ENCODE measurements at regions not wholly inside any gene's neighbourhood (a gene's known extent, or its start where the extent isn't known, plus 50 kb on each side); places are given as distances from the start of the nearest gene placed in this dataset.
"Not testable (repeated sequence)": the region's sequence is repeated elsewhere in the genome, so short reads cannot be mapped to it uniquely, and the experiment has no call there.

DNA sequence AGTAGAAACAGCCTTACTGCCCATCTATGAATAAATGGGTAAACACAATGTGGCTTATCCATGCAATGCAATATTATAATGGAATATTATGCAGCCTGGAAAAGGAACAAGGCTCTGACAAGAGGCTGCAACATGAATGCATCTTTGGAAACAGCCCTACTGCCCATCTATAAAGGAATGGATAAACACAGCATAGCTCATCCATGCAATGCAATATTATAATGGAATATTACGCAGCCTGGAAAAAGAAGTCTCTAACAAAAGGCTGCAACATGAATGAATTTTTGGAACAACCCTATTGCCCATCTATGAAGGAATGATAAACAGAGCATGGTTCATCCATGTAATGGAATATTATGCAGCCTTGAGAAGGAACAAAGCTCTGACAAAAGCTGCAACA lies 161.0 kb downstream of the CRLF2 start:
- H2AFZ ChIP-seq (ENCODE audit: low read depth, low read length): no peak overlapping the region
- H3K36me3 ChIP-seq (ENCODE audit: insufficient read depth, low read length): no peaks in the 10 kb centered on the region
- no peak for DNase-seq (ENCODE audit: low read depth)
- no peak overlapping the region for H3K4me3 ChIP-seq (ENCODE audit: insufficient read depth, low read depth, low read length)
- no peak overlapping the region for H3K9ac ChIP-seq (ENCODE audit: low read length)
- no peaks in the 10 kb centered on the region for H3K79me2 ChIP-seq (ENCODE audit: insufficient read depth, low read length)
- FAIRE-seq: no peak
- Mint-ChIP-seq H3K4me1 (ENCODE audit: low read depth, unreplicated experiment) (no peaks in the 10 kb centered on the region), H3K27ac (ENCODE audit: unreplicated experiment) (no peak overlapping the region), H3K9me3 (ENCODE audit: unreplicated experiment) (peaks cover 24% of the 10 kb centered on the region), H3K36me3 (ENCODE audit: low read depth, unreplicated experiment) (peaks cover 2% of the 10 kb centered on the region), H3K27me3 (ENCODE audit: low read depth, unreplicated experiment) (no peaks in the 10 kb centered on the region), H3K4me3 (ENCODE audit: unreplicated experiment) (no peak overlapping the region)
- no peak overlapping the region for H3K4me2 ChIP-seq (ENCODE audit: low read length)
- TF ChIP-seq EZH2 (IDR thresholded peaks at IDR 0.05; ENCODE audit: insufficient read depth, low read length): no peak
- TF ChIP-seq, protein P1, sequence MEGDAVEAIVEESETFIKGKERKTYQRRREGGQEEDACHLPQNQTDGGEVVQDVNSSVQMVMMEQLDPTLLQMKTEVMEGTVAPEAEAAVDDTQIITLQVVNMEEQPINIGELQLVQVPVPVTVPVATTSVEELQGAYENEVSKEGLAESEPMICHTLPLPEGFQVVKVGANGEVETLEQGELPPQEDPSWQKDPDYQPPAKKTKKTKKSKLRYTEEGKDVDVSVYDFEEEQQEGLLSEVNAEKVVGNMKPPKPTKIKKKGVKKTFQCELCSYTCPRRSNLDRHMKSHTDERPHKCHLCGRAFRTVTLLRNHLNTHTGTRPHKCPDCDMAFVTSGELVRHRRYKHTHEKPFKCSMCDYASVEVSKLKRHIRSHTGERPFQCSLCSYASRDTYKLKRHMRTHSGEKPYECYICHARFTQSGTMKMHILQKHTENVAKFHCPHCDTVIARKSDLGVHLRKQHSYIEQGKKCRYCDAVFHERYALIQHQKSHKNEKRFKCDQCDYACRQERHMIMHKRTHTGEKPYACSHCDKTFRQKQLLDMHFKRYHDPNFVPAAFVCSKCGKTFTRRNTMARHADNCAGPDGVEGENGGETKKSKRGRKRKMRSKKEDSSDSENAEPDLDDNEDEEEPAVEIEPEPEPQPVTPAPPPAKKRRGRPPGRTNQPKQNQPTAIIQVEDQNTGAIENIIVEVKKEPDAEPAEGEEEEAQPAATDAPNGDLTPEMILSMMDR (IDR thresholded peaks at IDR 0.05; ENCODE audit: insufficient read depth, low read depth, low read length): no peak
- H3K4me1 ChIP-seq (ENCODE audit: insufficient read depth, low read length): no peaks in the 10 kb centered on the region
- H4K20me1 ChIP-seq (ENCODE audit: insufficient read depth, low read length): no peaks in the 10 kb centered on the region
- H3K27me3 ChIP-seq (ENCODE audit: insufficient read depth, low read length): no peaks in the 10 kb centered on the region
- peaks cover 5% of the 10 kb centered on the region for H3K9me3 ChIP-seq (ENCODE audit: insufficient read depth, low read depth, low read length)
- no peak overlapping the region for H3K27ac ChIP-seq (ENCODE audit: low read depth, low read length)

DNA sequence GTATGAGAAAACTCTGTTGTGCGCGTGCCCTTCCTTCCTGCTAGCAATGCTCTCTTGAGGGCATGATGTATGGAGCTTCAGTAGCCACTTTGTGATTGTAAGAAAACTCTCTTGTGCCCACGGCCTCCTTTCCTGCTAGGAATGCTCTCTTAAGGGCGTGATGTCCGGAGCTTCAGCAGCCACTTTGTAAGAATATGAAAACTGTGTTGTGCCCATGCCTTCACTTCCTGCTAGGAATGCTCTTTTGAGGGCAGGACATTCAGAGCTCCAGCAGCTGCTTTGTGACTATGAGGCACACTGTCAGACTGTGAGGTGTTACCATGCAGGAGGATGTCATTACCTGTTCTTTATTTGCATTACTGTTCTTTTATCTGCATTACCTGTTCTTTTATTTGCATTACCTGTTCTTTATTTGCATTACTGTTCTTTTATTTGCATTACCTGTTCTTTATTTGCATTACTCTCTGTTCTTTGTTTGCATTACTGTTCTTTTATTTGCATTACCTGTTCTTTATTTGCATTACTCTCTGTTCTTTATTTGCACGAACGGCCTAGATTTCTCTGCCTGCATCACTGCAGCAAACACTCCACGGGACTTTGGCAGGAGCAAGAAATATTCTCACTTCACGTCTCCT lies 166.7 kb downstream of the CRLF2 start:
- Histone ChIP-seq H3K36me3 (ENCODE audit: insufficient read depth, low read length) (no peaks in the 10 kb centered on the region), H4K20me1 (ENCODE audit: insufficient read depth, low read length) (no peaks in the 10 kb centered on the region), H3K9me3 (ENCODE audit: insufficient read depth, low read depth, low read length) (peaks cover 11% of the 10 kb centered on the region), H3K79me2 (ENCODE audit: insufficient read depth, low read length) (no peaks in the 10 kb centered on the region), H3K4me2 (ENCODE audit: low read length) (no peak overlapping the region), H3K27me3 (ENCODE audit: insufficient read depth, low read length) (no peaks in the 10 kb centered on the region), H3K9ac (ENCODE audit: low read length) (no peak overlapping the region), H3K4me3 (ENCODE audit: insufficient read depth, low read depth, low read length) (no peak overlapping the region), H2AFZ (ENCODE audit: low read depth, low read length) (no peak overlapping the region), H3K27ac (ENCODE audit: low read depth, low read length) (no peak overlapping the region), H3K4me1 (ENCODE audit: insufficient read depth, low read length) (no peaks in the 10 kb centered on the region)
- H3K9me3 Mint-ChIP-seq (ENCODE audit: unreplicated experiment): peaks cover 22% of the 10 kb centered on the region
- H3K36me3 Mint-ChIP-seq (ENCODE audit: low read depth, unreplicated experiment): peaks cover 2% of the 10 kb centered on the region
- TF ChIP-seq, protein P1 (IDR thresholded peaks at IDR 0.05; ENCODE audit: insufficient read depth, low read depth, low read length): no peak
- TF ChIP-seq EZH2 (IDR thresholded peaks at IDR 0.05; ENCODE audit: insufficient read depth, low read length): no peak
- H3K4me3 Mint-ChIP-seq (ENCODE audit: unreplicated experiment): no peak overlapping the region
- no peaks in the 10 kb centered on the region for H3K4me1 Mint-ChIP-seq (ENCODE audit: low read depth, unreplicated experiment)
- no peak overlapping the region for H3K27ac Mint-ChIP-seq (ENCODE audit: unreplicated experiment)
- no peaks in the 10 kb centered on the region for H3K27me3 Mint-ChIP-seq (ENCODE audit: low read depth, unreplicated experiment)
- no peak for FAIRE-seq
- no peak for DNase-seq (ENCODE audit: low read depth)

DNA sequence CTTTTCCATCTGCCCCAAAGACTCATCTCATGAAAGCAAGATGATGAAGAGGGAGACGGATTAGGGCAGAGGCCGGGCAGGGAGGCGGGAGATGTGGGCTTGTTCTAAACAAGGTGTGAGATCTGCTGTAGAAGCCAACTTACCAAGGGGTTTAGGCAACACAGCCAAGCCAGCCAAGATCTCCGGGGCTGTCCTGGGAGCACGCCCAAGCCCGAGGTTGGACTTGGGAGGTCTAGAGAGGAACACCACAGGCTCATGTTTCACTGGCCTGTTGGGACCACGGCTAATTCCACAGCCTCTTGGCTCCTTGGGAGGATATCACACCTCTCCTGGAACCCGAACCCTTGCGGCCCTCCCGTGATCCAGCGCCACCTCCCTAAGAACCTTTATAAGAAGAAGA lies 171.4 kb downstream of the CRLF2 start:
- Mint-ChIP-seq H3K27ac (ENCODE audit: unreplicated experiment) (no peak overlapping the region), H3K27me3 (ENCODE audit: low read depth, unreplicated experiment) (no peaks in the 10 kb centered on the region), H3K4me1 (ENCODE audit: low read depth, unreplicated experiment) (no peaks in the 10 kb centered on the region), H3K9me3 (ENCODE audit: unreplicated experiment) (peaks cover 23% of the 10 kb centered on the region), H3K36me3 (ENCODE audit: low read depth, unreplicated experiment) (no peaks in the 10 kb centered on the region), H3K4me3 (ENCODE audit: unreplicated experiment) (no peak overlapping the region)
- DNase-seq (ENCODE audit: low read depth) (no peak), FAIRE-seq (no peak)
- H3K4me1 ChIP-seq (ENCODE audit: insufficient read depth, low read length): no peaks in the 10 kb centered on the region
- H3K36me3 ChIP-seq (ENCODE audit: insufficient read depth, low read length): no peaks in the 10 kb centered on the region
- H3K4me3 ChIP-seq (ENCODE audit: insufficient read depth, low read depth, low read length): no peak overlapping the region
- no peaks in the 10 kb centered on the region for H4K20me1 ChIP-seq (ENCODE audit: insufficient read depth, low read length)
- H3K9me3 ChIP-seq (ENCODE audit: insufficient read depth, low read depth, low read length): peaks cover 15% of the 10 kb centered on the region
- no peak overlapping the region for H2AFZ ChIP-seq (ENCODE audit: low read depth, low read length)
- no peak overlapping the region for H3K27ac ChIP-seq (ENCODE audit: low read depth, low read length)
- H3K4me2 ChIP-seq (ENCODE audit: low read length): no peak overlapping the region
- H3K9ac ChIP-seq (ENCODE audit: low read length): no peak overlapping the region
- H3K27me3 ChIP-seq (ENCODE audit: insufficient read depth, low read length): no peaks in the 10 kb centered on the region
- no peak for TF ChIP-seq EZH2 (IDR thresholded peaks at IDR 0.05; ENCODE audit: insufficient read depth, low read length)
- TF ChIP-seq, protein P1 (IDR thresholded peaks at IDR 0.05; ENCODE audit: insufficient read depth, low read depth, low read length): no peak
- H3K79me2 ChIP-seq (ENCODE audit: insufficient read depth, low read length): no peaks in the 10 kb centered on the region

DNA sequence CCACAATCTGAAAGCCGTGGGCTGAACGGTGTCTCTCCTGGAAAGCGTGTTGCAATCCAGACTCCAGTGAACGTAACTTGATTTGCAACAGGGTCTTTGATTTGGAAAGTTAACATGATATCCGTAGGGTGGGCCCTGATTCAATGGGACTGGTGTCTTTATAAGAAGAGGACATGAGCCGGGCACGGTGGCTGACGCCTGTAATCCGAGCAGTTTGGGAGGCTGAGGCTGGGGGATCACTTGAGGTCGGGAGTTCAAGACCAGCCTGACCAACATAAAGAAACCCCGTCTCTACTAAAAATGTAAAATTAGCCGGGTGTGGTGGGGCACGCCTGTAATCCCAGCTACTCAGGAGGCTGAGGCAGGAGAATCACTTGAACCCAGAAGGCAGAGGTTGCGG lies 176.5 kb downstream of the CRLF2 start:
- H3K36me3 ChIP-seq (ENCODE audit: insufficient read depth, low read length); H3K4me1 Mint-ChIP-seq (ENCODE audit: low read depth, unreplicated experiment); H3K4me1 ChIP-seq (ENCODE audit: insufficient read depth, low read length); DNase-seq (ENCODE audit: low read depth); H3K27ac ChIP-seq (ENCODE audit: low read depth, low read length); H3K36me3 Mint-ChIP-seq (ENCODE audit: low read depth, unreplicated experiment); H2AFZ ChIP-seq (ENCODE audit: low read depth, low read length); H4K20me1 ChIP-seq (ENCODE audit: insufficient read depth, low read length); H3K4me3 Mint-ChIP-seq (ENCODE audit: unreplicated experiment); FAIRE-seq; H3K9ac ChIP-seq (ENCODE audit: low read length); H3K4me2 ChIP-seq (ENCODE audit: low read length); H3K79me2 ChIP-seq (ENCODE audit: insufficient read depth, low read length); H3K4me3 ChIP-seq (ENCODE audit: insufficient read depth, low read depth, low read length); H3K9me3 ChIP-seq (ENCODE audit: insufficient read depth, low read depth, low read length); H3K27ac Mint-ChIP-seq (ENCODE audit: unreplicated experiment); H3K27me3 ChIP-seq (ENCODE audit: insufficient read depth, low read length); H3K27me3 Mint-ChIP-seq (ENCODE audit: low read depth, unreplicated experiment): not testable (repeated sequence)
- peaks cover 18% of the 10 kb centered on the region for H3K9me3 Mint-ChIP-seq (ENCODE audit: unreplicated experiment)
